SK-N-SH (cell line): ENCODE measurements at regions not wholly inside any gene's neighbourhood (a gene's known extent, or its start where the extent isn't known, plus 50 kb on each side); places are given as distances from the start of the nearest gene placed in this dataset.

Source experiments
- FOXM1 ChIP-seq: IDR thresholded peaks from 2 replicates; pipeline ENCODE4 v1.4.0; 2012; ENCODE audit warnings: low read depth, mild to moderate bottlenecking
- NRF1 ChIP-seq: IDR thresholded peaks from 2 replicates; pipeline ENCODE4 v1.6.1; 2012; ENCODE audit warnings: low read depth, mild to moderate bottlenecking, low read length
- SMC3 ChIP-seq: IDR thresholded peaks from 2 replicates; pipeline ENCODE4 v1.6.1; 2012; ENCODE audit warnings: low read depth, low read length, improper control_type of control experiment
- TF ChIP-seq, protein P1 (sequence below): fragments of 200-600 bp; sonication (generic); IDR thresholded peaks from 2 replicates; pipeline ENCODE4 v1.6.1; 2017; ENCODE audit warnings: antibody characterized with exemption, mild to moderate bottlenecking, moderate library complexity

DNA sequence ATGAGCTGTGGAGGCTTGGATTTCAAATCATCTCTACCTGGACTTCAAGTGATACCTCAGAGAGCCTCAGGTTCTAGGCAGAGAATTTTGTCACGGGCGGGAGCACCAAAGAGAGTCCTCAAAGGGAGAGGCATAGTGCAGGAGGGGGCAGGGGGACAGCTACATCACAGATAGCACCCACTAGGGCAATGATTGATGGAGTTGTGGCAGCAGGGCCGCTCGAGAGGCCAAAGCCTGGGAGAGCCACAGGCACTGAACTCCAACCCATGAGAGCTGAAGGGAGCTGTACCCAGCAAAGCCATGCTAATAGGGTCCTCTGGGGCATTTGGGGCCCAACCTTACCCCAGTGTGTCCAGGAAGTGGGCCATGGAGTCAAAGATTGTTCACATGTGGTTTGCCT, 232.0 kb upstream of the PCDH15 start:
- TF ChIP-seq SMC3 = no peak
- TF ChIP-seq, protein P1, sequence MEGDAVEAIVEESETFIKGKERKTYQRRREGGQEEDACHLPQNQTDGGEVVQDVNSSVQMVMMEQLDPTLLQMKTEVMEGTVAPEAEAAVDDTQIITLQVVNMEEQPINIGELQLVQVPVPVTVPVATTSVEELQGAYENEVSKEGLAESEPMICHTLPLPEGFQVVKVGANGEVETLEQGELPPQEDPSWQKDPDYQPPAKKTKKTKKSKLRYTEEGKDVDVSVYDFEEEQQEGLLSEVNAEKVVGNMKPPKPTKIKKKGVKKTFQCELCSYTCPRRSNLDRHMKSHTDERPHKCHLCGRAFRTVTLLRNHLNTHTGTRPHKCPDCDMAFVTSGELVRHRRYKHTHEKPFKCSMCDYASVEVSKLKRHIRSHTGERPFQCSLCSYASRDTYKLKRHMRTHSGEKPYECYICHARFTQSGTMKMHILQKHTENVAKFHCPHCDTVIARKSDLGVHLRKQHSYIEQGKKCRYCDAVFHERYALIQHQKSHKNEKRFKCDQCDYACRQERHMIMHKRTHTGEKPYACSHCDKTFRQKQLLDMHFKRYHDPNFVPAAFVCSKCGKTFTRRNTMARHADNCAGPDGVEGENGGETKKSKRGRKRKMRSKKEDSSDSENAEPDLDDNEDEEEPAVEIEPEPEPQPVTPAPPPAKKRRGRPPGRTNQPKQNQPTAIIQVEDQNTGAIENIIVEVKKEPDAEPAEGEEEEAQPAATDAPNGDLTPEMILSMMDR = no peak
- TF ChIP-seq NRF1 = no peak
- TF ChIP-seq FOXM1 = no peak
